Left cardiac atrium (tissue), 4 donors: ENCODE measurements at regions not wholly inside any gene's neighbourhood (a gene's known extent, or its start where the extent isn't known, plus 50 kb on each side); places are given as distances from the start of the nearest gene placed in this dataset.
"Not testable (repeated sequence)": the region's sequence is repeated elsewhere in the genome, so short reads cannot be mapped to it uniquely, and the experiment has no call there.

Experiments used
- ATAC-seq, 2 donors: fragments of 200-7000 bp; cut with Tn5 transposase; one replicate each; pipeline ENCODE4 v1.9.1; 2020; ENCODE audit warnings: mild to moderate bottlenecking in 2 of 2, moderate library complexity in 2 of 2
- DNase-seq: peaks from one replicate; pipeline ENCODE4 v3.0.0-alpha.2; 2020
- intact Hi-C, 2 donors: fragments of 100-400 bp; cut with DNase I; formaldehyde crosslinking; loops; one replicate each; pipeline versions ENCODE4 v1.14.1 to v1.15.1; 2022 to 2023
- donor health status: DM: no; HTN: yes; CAD: no.
- donor health status: DM: no; HTN: yes; CAD: no; lungs with severe emphysema.
- donor health status: DM: yes; HTN: yes; CAD: no.
- donor health status: Dilated cardiomyopathy.

DNA sequence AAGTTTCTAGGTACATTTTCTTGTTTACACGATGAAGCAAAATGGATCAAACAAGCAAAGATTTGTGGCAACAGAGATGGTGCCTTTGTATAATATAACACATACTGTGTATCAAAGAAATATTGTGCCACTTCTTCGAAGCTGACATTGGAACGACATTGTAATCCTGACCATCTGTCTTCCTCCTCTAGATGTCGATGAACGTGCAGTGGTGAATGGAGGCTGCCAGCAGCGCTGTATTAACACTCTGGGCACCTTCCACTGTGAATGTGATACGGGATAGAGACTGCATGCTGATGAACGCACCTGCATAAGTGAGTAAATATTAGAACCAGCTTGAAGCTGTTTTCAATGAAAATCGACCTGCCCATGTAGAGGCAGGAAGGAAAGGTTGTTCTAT, 613.3 kb upstream of the GOLIM4 start:
- ATAC-seq, result no peak
- DNase-seq, result no peak
- intact Hi-C loops, result no loop called here

DNA sequence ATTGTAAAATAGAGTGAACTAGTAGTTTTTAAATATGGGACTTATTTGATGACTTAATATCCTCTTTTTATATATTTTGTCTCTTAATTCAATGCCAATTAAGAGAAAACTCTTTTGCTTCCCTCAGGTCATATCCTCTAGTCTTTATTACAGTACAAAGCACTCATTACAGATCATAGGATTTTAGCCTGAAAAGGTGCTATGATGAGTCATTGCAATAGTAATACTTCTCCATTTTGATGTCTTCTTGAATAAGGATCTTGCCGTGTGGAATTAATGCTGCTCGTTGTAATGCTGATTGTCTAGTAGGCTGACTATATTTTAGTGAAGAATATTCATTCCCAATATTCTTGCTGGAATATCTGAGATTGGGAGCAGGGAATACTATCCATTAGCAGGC, 612.2 kb upstream of the GOLIM4 start:
- DNase-seq (no peak), ATAC-seq (no peak)
- intact Hi-C loops, result no loop called here

DNA sequence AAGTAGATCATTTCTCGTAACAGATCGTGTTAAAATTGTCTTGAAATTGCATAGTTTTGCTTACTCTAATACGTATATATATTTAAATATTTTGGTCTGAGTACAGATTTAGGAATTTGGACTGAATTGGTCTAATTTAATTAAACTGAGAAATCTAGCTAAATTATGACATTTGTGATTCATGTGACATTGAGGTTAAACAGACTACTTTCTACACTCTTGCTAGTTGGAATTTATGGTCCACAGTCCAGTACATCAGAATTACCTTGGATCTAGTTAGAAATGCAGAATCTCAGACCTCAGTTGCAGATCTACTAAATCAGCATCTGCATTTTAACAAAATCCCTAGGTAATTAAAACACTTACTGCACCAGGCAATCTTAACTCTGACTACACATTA, 609.7 kb upstream of the GOLIM4 start:
- DNase-seq (no peak), ATAC-seq (no peak)
- intact Hi-C loops, result no loop called here

DNA sequence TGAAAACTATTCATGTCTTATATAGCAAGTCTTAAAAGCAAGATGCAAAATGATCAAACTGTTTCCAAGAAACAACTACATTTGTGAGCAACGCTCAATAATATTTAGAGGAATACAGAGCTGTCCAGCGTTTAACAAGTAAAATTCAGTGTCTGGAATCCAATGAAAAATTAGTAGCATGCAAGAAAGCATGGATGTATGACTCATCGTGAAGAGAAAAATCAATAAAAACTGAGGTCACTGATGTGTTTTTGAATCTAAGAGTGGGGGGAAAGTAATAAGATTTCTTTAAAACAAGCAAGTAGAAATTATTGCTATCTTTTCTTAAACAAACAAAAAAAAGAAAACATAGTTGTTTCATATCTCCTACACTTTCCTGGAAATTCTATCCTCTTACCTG, 600.3 kb upstream of the GOLIM4 start:
- intact Hi-C loops, result no loop called here
- ATAC-seq (no peak), DNase-seq (no peak)

DNA sequence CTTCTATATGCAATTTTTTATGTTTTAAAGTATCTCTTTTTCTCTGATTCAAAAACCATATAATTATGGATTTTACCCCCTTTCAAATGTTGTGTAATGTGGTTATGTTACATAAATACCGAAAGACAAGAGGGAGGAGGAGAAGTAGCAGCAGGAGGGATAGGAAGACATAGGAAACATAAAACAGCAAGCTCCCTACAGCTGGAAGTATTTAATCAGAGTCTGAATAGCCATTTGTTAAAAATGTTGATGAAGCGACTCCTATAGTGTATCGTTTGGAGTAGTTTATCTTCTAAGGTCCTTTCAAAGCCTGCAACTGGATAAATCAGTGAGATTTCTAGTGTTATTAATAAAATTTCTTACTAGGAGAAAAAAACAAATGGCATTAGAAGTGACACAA, 598.1 kb upstream of the GOLIM4 start:
- DNase-seq (no peak), ATAC-seq (no peak)
- intact Hi-C loops, result no loop called here

DNA sequence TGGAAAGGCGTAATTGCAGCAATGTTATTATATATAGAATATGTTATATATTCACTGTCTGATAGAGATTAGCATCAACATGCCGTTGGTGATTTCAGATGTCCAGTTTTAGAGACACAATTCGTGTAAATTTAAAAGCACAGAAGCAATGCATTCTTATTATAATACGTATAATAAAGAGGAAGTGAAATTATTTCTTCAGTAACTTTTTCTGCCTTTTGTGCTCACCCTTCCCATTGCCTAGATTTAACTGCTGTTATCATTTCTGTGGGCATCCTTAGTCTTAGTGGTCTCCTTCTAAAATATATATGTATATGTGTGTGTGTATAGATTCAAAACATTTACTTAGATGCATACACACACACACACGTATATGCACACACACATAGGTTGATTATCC, 592.5 kb upstream of the GOLIM4 start:
- intact Hi-C loops, result no loop called here
- ATAC-seq (no peak), DNase-seq (no peak)

DNA sequence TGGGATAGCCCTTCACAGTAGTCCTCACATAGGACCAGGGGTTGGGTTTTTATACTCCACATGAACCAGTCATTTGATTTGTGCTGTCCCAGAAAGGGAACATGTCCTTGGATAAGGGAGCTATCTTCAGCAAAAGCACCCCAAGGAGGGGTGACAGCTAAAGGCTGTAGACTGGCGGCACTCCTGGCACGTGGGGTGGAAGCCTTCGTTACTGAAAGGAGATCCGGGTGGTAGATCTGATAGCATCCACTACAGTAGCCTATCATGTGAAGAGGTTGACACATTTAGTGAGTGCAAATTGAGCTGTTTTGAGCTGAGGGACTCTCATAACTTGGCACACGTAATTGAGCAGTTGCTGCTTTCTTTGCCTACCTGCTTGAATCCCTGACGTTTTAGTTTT, 588.8 kb upstream of the GOLIM4 start:
- ATAC-seq (peak; percentile 34 to 56), DNase-seq (no peak)
- intact Hi-C loops, result no loop called here

DNA sequence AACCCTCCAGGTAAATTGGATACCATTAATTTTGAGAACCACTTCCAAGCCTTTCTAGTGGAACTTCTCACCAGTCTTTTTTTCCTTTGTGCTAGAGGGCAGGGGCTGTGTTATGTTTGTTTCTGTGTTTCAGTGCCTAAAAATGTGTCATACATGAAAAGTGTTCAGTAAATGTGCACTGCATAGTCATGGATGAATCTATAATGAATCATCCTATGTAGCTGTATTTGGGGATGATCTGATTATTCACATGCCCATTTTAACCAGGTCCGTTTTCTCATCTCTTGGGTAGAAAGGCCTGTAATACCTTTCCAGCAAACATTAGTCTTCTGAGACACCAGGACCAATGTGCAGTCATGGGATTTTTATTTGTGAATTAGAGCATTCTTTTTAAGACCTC, 583.0 kb upstream of the GOLIM4 start:
- ATAC-seq (no peak), DNase-seq (no peak)
- intact Hi-C loops, result no loop called here

DNA sequence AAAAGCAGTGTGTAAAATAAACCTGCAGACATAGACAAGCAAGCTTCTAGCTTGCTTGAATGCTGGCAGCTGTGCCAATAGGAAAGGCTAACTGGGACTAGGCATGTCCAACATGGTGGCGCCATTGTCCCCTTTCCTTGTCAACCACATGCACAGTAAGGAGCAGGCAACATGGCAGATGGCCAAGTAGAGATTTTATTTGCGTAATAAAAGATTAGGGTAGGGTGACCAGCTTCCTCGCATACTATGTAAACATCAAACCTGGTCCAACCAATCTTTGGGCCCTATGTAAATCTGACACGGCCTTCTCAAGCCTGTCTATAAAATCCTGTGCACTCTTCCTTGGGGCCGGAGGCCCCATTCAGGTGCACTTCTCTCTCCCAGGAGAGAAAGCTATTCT, 575.4 kb upstream of the GOLIM4 start:
- ATAC-seq, result no peak
- intact Hi-C loops, result no loop called here

DNA sequence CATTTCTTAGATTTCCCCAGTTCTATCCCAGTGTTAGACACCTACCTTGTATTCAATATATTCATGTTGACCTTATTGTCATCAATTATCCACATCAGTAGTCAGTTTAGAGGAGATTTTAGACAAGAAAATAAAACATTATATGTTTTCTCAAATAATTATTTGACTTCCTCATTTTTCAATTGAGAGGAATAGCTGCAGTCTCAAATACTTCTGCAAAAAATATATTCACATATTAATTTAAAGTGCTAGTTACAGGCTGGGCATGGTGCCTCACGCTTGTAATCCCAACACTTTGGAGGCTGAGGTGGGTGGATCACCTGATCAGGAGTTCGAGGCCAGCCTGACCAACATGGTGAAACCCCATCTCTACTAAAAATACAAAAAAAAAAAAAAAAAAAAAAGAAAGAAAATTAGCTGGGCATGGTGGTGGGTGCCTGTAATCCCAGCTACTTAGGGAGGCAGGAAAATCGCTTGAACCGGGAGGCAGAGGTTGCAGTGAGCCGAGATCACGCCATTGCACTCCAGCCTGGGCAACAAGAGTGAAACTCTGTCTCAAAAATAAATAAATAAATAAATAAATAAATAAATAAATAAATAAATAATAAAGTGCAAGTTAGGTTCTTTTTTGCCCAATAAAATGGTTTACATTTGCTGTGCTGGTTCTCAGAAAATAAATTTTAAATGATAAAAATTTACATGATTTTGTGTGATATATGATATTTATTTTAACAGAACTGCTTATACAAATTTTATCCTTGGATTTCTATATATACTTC, 565.3 kb upstream of the GOLIM4 start:
- ATAC-seq, intact Hi-C loops, DNase-seq: not testable (repeated sequence)

More for the DNA sequence above, 575.4 kb upstream of the GOLIM4 start:
- DNase-seq, result no peak

DNA sequence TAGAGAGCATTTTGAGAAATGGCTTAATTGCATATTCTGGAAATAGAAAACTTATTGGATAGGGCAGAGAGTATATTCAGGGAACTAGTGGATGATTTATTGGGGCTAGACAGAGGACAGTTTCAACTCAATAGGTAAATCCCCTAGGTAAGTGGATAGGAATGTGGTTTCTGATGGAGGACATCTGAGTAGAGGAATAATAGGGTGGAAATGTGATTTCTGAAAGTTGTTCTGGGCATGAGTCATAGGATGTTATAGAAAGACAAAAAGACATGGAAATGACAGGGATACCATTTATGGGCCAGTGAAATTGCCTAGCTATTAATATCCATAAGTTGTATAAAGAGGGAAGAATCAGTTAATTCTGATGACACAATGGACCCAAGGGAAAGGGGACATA, 563.3 kb upstream of the GOLIM4 start:
- DNase-seq (no peak), ATAC-seq (no peak)
- intact Hi-C loops, result no loop called here

DNA sequence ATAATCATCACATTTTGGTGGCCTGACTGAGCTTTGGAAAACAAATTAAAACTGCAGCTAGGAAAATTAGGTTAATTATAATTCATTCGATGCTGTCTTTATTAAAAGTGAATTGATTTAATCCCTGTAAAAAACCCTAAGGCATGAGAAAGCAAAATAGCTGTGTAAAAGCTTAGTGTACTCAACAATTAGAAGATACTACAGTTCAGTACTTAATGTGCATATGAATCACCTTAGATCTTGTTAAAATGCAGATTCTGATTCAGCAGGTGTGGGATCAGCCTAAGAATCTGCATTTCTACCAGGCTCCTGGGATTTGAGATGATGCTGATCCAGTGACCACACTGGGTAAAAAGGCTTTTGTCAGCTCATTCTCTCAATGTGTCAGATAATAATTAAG, 559.9 kb upstream of the GOLIM4 start:
- intact Hi-C loops, result no loop called here
- no peak for ATAC-seq

DNA sequence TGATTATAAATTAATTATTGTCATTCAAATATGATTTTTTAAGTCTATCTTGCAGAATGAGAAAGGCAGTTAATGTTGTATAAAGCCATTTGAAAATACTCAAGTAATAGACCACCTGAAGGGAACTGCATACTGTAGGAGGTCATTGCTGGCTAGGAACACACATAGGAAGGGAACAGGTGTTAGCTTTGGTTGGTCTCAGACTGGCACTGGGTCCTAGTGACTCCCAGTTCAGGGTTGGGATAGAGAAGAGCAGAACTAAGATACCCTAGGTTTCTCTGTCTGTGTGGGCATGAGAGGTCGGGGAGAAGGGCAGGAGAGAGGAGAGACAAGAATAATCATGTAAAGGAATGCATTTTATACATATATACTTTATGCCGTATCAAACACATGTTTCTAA, 559.0 kb upstream of the GOLIM4 start:
- ATAC-seq (no peak), DNase-seq (no peak)
- intact Hi-C loops, result no loop called here

More for the DNA sequence above, 559.9 kb upstream of the GOLIM4 start:
- DNase-seq, result no peak

DNA sequence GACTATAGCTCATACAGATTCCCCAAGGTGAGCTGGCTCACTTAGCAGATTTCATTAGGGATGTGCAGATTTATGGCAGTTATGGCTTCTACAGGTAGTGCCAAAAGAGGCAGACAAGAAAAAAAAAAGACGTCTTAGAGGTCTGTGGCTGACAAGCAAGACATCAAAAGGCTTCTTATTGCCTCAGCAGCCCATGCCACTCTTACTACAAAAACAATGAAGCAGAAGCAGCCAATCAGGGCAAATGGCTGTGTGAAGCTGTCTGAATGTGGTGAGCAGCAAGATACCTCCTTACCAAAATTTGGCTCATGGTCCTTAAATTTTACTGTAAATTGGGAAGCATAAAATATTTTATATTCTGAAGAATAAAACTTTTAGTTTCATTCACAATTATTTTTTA, 557.5 kb upstream of the GOLIM4 start:
- intact Hi-C loops, result no loop called here
- no peak for DNase-seq
- ATAC-seq, result no peak

DNA sequence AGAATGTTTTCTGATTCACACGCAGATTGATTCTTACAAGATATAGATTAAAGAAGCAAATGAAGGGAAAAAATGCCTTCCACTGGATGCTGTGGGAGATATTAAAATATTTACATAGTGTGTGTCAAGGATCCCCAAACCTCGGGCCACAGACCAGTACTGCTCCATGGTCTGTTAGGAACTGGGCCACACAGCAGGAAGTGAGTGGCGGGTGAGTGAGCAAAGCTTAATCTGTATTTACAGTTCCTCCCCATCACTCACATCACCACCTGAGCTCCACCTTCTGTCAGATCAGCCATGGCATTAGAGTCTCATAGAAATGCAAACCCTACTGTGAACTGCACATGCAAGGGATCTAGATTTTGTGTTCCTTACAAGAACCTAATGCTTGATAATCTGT, 552.6 kb upstream of the GOLIM4 start:
- no peak for ATAC-seq
- no peak for DNase-seq
- intact Hi-C loops, result no loop called here

DNA sequence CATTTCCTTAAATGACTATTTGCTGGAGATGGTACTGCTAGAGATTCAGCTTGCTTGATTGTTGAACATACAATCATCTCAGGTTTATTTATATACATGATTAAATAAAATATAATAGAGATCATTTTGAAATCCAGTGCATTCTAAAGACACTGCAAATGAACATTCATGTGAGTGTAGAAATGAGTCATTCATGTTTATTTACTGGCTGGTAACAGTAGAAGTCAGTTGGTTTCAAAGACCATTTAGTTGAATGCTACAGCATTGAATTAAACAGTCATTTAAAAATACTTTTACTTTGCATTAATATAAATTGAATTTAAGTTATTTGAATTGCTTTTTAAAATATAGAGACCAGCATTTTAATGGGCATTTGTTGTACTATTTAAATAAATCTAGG, 551.9 kb upstream of the GOLIM4 start:
- intact Hi-C loops, result no loop called here
- no peak for ATAC-seq
- DNase-seq, result no peak

DNA sequence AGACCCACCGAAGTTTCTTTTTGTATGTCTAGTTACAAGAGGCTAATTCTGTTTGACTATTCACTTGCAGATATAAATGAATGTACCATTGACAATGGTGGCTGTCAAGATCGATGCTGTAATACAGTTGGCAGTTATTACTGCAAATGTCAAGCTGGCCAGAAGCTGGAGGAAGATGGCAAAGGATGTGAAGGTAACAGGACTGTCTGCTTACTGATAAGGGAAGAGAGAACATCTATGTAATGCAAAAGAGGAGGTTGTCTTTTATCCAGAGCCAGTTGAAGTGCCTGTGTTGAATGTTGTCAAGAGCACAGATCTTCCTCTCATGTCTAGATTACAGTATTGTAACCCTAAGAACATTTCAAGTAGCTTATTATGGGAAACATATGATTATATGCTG, 549.5 kb upstream of the GOLIM4 start:
- intact Hi-C loops, result no loop called here
- ATAC-seq (no peak), DNase-seq (no peak)

DNA sequence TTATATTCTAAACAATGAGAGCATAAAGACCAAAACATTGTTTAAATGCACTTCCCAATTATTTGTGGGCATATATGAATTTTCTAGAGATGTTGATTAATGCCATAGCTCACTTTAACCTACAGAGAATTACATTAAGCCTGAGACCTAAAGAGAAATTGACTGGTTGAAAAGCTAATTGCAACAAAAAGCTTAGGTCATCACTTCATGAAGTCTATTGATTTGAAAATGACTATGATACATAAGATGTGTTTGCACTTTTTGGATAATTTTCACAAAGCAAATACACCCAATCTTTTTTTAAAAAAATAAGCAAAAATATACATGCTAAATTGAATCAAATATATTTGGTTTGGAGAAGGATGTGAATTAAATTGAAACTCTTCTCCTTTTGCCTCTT, 532.8 kb upstream of the GOLIM4 start:
- intact Hi-C loops, result no loop called here
- DNase-seq, result no peak
- ATAC-seq, result no peak

DNA sequence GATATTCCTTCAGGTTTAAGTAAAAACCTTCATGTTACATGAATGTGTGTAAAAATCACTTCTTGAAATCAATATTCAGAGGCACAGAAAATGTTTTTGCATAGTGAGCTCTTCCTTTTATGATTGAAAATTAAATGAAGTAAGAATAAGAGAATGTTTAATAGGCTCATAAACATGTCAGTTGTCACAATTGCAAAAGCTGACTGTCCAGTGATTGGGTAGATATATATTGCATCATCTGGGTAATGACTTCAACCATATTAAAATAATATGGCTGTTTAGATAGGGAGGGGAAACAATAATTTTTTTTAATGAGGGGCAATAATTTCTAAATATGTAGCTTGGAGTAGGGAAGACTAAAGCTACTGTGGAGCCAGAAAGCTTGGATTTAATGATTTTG, 529.8 kb upstream of the GOLIM4 start:
- ATAC-seq (no peak), DNase-seq (no peak)
- intact Hi-C loops, result no loop called here

DNA sequence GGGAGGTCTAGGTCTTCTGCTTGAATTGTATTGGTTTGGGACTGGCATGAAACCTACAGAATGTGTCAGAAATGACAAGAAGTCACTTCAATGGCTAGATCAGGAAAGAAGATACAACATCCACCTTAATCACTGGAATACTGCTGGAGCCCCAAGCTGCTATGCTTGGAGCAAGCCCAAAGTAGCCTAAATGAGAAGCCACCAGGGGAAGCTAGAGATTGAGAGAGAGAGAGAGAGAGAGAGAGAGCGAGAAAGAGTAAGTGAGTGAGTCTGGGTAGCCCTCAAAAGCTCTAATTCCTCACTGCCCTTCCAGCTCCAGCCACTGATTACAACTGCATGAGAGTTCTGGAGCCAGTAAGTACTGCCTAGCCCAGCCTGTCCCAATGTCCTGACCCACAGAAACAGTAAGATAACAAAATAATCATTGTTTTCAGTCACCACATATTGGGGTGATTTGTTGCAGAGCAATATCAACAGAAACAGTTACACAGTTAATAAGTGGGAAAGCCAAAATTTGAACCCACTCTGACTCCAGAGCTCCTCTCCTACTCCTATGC, 529.2 kb upstream of the GOLIM4 start:
- no peak for DNase-seq
- ATAC-seq, result no peak
- intact Hi-C loops, result loop anchor here in 1 of 2 donors (5.0 kb wide), 1 partner anchor 113 kb away; no protein-coding TSS in a partner anchor

DNA sequence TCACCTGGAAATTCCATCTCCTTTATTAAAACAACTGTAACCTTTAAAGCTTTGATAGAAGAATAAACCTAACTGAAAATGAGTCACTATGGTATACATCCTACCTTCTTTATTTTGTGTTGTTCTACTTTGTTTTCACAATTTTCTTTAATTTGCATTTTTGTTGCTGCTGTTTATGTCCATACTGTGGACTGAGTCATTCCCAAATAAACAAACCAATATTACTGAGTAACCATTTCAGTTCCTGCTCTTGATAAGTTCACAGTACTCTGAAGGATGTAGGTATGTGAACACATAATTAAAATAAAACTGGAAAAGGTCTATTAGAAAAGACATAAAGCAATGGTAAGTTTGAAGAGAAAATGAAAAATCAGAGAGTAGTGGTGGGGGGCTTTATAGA, 528.5 kb upstream of the GOLIM4 start:
- no peak for ATAC-seq
- intact Hi-C loops, result loop anchor here in 1 of 2 donors (5.0 kb wide), 1 partner anchor 112 kb away; no protein-coding TSS in a partner anchor
- DNase-seq, result no peak
